OCI-LY7 (cell line): ENCODE measurements at regions not wholly inside any gene's neighbourhood (a gene's known extent, or its start where the extent isn't known, plus 50 kb on each side); places are given as distances from the start of the nearest gene placed in this dataset.

Experiments
- BruUV-seq: library from RNA; stranded (reverse); fragments of 400-500 nt; replicated peaks from 2 replicates; lab custom pipeline; 2021; lab: Mats Ljungman, UMichigan
- CTCF ChIA-PET: fragments of 300-600 bp; sonication (Branson Sonifier 250); formaldehyde crosslinking; loops from one replicate; lab custom pipeline; 2022; ENCODE audit warnings: antibody characterized with exemption; ENCODE audit not compliant: unreplicated experiment; lab: Charles Lee
- POLR2A ChIA-PET: fragments of 300-600 bp; sonication (Branson Sonifier 250); formaldehyde crosslinking; loops from one replicate; lab custom pipeline; 2022; ENCODE audit warnings: antibody characterized with exemption; lab: Charles Lee
- DNase-seq: peaks from one replicate; pipeline ENCODE4 v3.0.0-alpha.2; 2015; ENCODE audit warnings: low spot score
- H2AFZ ChIP-seq: fragments of 200-600 bp; sonication (generic), shearing (Covaris generic); 2 replicates; pipeline ENCODE4 v1.6.1; 2014; ENCODE audit warnings: mild to moderate bottlenecking, antibody characterized with exemption, low read length, moderate library complexity
- H3K27ac ChIP-seq: fragments of 200-600 bp; sonication (generic); 2 replicates; pipeline ENCODE4 v1.5.1; 2014; ENCODE audit warnings: mixed run types, low read depth, mild to moderate bottlenecking, moderate library complexity, low read length, inconsistent platforms; ENCODE audit not compliant: poor library complexity, severe bottlenecking
- H3K36me3 ChIP-seq: fragments of 200-600 bp; sonication (generic); 2 replicates; pipeline ENCODE4 v1.6.1; 2014; ENCODE audit warnings: mild to moderate bottlenecking, antibody characterized with exemption, low read length, moderate library complexity, mixed read lengths; ENCODE audit not compliant: insufficient read depth
- H3K4me1 ChIP-seq: fragments of 200-600 bp; sonication (generic); 2 replicates; pipeline ENCODE4 v1.5.1; 2014; ENCODE audit warnings: mild to moderate bottlenecking, low read length; ENCODE audit not compliant: insufficient read depth, poor library complexity, severe bottlenecking
- H3K4me2 ChIP-seq: fragments of 200-600 bp; sonication (generic); 2 replicates; pipeline ENCODE4 v1.6.1; 2014; ENCODE audit warnings: mild to moderate bottlenecking, low read length
- H3K4me3 ChIP-seq: fragments of 200-600 bp; sonication (generic); 2 replicates; pipeline ENCODE4 v1.5.1; 2014; ENCODE audit warnings: mild to moderate bottlenecking, low read depth, low read length; ENCODE audit not compliant: poor library complexity, severe bottlenecking
- H3K79me2 ChIP-seq: fragments of 200-600 bp; sonication (generic); 2 replicates; pipeline ENCODE4 v1.6.1; 2016; ENCODE audit warnings: low read depth, mild to moderate bottlenecking, low read length, moderate library complexity, mixed read lengths; ENCODE audit not compliant: insufficient read depth
- H3K9me2 ChIP-seq: fragments of 200-600 bp; sonication (generic); 2 replicates; pipeline ENCODE4 v1.6.1; 2016; ENCODE audit warnings: mild to moderate bottlenecking, low read length, mixed read lengths; ENCODE audit not compliant: insufficient read depth
- H3K9me3 ChIP-seq: fragments of 200-600 bp; sonication (generic); 2 replicates; pipeline ENCODE4 v1.6.1; 2014; ENCODE audit warnings: mild to moderate bottlenecking, mixed run types, low read length, mixed read lengths
- H4K20me1 ChIP-seq: fragments of 200-600 bp; sonication (generic); 2 replicates; pipeline ENCODE4 v1.6.1; 2014; ENCODE audit warnings: mild to moderate bottlenecking, antibody characterized with exemption, low read length, moderate library complexity, mixed read lengths; ENCODE audit not compliant: insufficient read depth
- CTCF ChIP-seq: fragments of 200-600 bp; sonication (generic); conservative IDR thresholded peaks from 2 replicates; pipeline ENCODE4 v1.5.1; 2014; ENCODE audit warnings: mild to moderate bottlenecking, antibody characterized with exemption, low read length, moderate library complexity, mixed read lengths
- EZH2phosphoT487 ChIP-seq: fragments of 200-600 bp; sonication (generic); IDR thresholded peaks from 2 replicates; pipeline ENCODE4 v1.6.1; 2018; ENCODE audit warnings: low read depth, borderline replicate concordance, mild to moderate bottlenecking, mixed run types, antibody characterized with exemption, low read length, moderate library complexity, mixed read lengths
- intact Hi-C: fragments of 100-400 bp; cut with micrococcal nuclease; formaldehyde crosslinking; loops from one replicate; pipeline ENCODE4 v1.10.0; 2022; ENCODE audit not compliant: unreplicated experiment

GRCh38 chr3:65148687-65149086 is 460.9 kb upstream of the ADAMTS9 start:
- Histone ChIP-seq H3K4me1 (no peaks in the 10 kb centered on the region), H3K4me3 (no peak overlapping the region), H3K9me2 (no peaks in the 10 kb centered on the region), H3K79me2 (no peaks in the 10 kb centered on the region), H4K20me1 (no peaks in the 10 kb centered on the region), H3K27ac (no peak overlapping the region), H3K4me2 (no peak overlapping the region), H3K36me3 (no peaks in the 10 kb centered on the region), H2AFZ (no peak overlapping the region), H3K9me3 (no peaks in the 10 kb centered on the region)
- intact Hi-C loops, result no loop called here
- no peak for TF ChIP-seq CTCF
- no peak for TF ChIP-seq EZH2phosphoT487
- POLR2A ChIA-PET, result no interaction called here
- CTCF ChIA-PET, result no interaction called here
- no TSS peak for BruUV-seq
- no peak for DNase-seq

GRCh38 chr3:65146179-65146578 is 458.4 kb upstream of the ADAMTS9 start:
- Histone ChIP-seq H3K79me2 (no peaks in the 10 kb centered on the region), H3K4me1 (no peaks in the 10 kb centered on the region), H3K36me3 (no peaks in the 10 kb centered on the region), H3K27ac (no peak overlapping the region), H4K20me1 (no peaks in the 10 kb centered on the region), H3K9me3 (no peaks in the 10 kb centered on the region), H3K4me3 (no peak overlapping the region), H3K9me2 (no peaks in the 10 kb centered on the region), H3K4me2 (no peak overlapping the region), H2AFZ (no peak overlapping the region)
- ChIA-PET CTCF (no interaction called here), POLR2A (no interaction called here)
- DNase-seq, result no peak
- intact Hi-C loops, result no loop called here
- BruUV-seq, result no TSS peak
- TF ChIP-seq EZH2phosphoT487 (no peak), CTCF (no peak)

- no peaks in the 10 kb centered on the region for H3K36me3 ChIP-seq
- H3K9me2 ChIP-seq, result no peaks in the 10 kb centered on the region
- no TSS peak for BruUV-seq
- no peaks in the 10 kb centered on the region for H3K9me3 ChIP-seq
- TF ChIP-seq EZH2phosphoT487, result no peak
- no peak for TF ChIP-seq CTCF
- no peak for DNase-seq
- H2AFZ ChIP-seq, result no peak overlapping the region
- ChIA-PET CTCF (no interaction called here), POLR2A (no interaction called here)
- H3K79me2 ChIP-seq, result no peaks in the 10 kb centered on the region
- no peaks in the 10 kb centered on the region for H3K4me1 ChIP-seq
- no peak overlapping the region for H3K27ac ChIP-seq
- intact Hi-C loops, result no loop called here
- H3K4me2 ChIP-seq, result no peak overlapping the region
- no peaks in the 10 kb centered on the region for H4K20me1 ChIP-seq
- no peak overlapping the region for H3K4me3 ChIP-seq
These were observed 457.9 kb upstream of the ADAMTS9 start for GRCh38 chr3:65145680-65146079.
